Right cardiac atrium (tissue), 5 donors: ENCODE measurements at regions not wholly inside any gene's neighbourhood (a gene's known extent, or its start where the extent isn't known, plus 50 kb on each side); places are given as distances from the start of the nearest gene placed in this dataset.
A peak's percentile ranks its signal among the peaks of the same experiment; 100 is the strongest.
"Not testable (repeated sequence)": the region's sequence is repeated elsewhere in the genome, so short reads cannot be mapped to it uniquely, and the experiment has no call there.

Source experiments
- ATAC-seq, 2 donors: fragments of 200-7000 bp; cut with Tn5 transposase; one replicate each; pipeline versions ENCODE4 v1.8.0 to v1.9.1; 2020; ENCODE audit warnings: moderate library complexity in 2 of 2, mild to moderate bottlenecking in 1 of 2
- DNase-seq, 3 donors: peaks; one replicate each; pipeline ENCODE4 v3.0.0-alpha.2; 2020
- H3K27ac ChIP-seq: one replicate; pipeline ENCODE4 v1.5.1; 2013; ENCODE audit warnings: mild to moderate bottlenecking, low read length, control low read depth, moderate library complexity
- H3K27me3 ChIP-seq: one replicate; pipeline ENCODE4 v1.6.1; 2013; ENCODE audit not compliant: control insufficient read depth, insufficient read depth
- H3K4me1 ChIP-seq: one replicate; pipeline ENCODE4 v1.6.1; 2013; ENCODE audit warnings: low read length; ENCODE audit not compliant: control insufficient read depth, insufficient read depth
- H3K4me3 ChIP-seq: one replicate; pipeline ENCODE4 v1.5.1; 2013; ENCODE audit warnings: low read length, control low read depth
- H3K9me3 ChIP-seq: one replicate; pipeline ENCODE4 v1.6.1; 2013; ENCODE audit warnings: low read length; ENCODE audit not compliant: control insufficient read depth
- WGBS: extraction: QIAGEN DNeasy Blood & Tissue Kit; methylation state at CpG from one replicate; pipeline ENCODE4 v1.1.7; 2013; 5-methylcytosine and 5-hydroxymethylcytosine counted together
- intact Hi-C, 4 donors: fragments of 100-400 bp; cut with DNase I; formaldehyde crosslinking; loops; one replicate each; pipeline versions ENCODE4 v1.11.0 to v1.14.0; 2022 to 2023
- donor health status: healthy with polysubstance abuse.
- donor health status: DM: no; HTN: yes; CAD: no.
- donor health status: DM: no; HTN: no; CAD: no.
- donor health status: DM: no; HTN: yes; CAD: no; lungs with severe emphysema.
- donor health status: DM: yes; HTN: yes; CAD: no.

- DNase-seq (no peak), ATAC-seq (no peak)
- Histone ChIP-seq H3K4me1 (no peaks in the 10 kb centered on the region), H3K9me3 (no peaks in the 10 kb centered on the region), H3K27ac (no peak overlapping the region), H3K27me3 (no peaks in the 10 kb centered on the region), H3K4me3 (no peak overlapping the region)
- intact Hi-C loops, result no loop called here
Measured at GRCh38 chr3:139140553-139140952, 95.9 kb upstream of the PRR23C start.

- intact Hi-C loops, H3K9me3 ChIP-seq, ATAC-seq, H3K27ac ChIP-seq, H3K27me3 ChIP-seq, H3K4me3 ChIP-seq, H3K4me1 ChIP-seq, DNase-seq: not testable (repeated sequence)
- WGBS, result 65% methylated on average over 4 of the region's 4 CpGs
Measured at GRCh38 chr3:139145980-139146379, 101.3 kb upstream of the PRR23C start.

- intact Hi-C loops, result no loop called here
- 81% methylated on average over 1 of the region's 1 CpG for WGBS
Measured at GRCh38 chr3:139151530-139151929, 106.8 kb upstream of the PRR23C start.

GRCh38 chr3:139153434-139153833 lies 108.7 kb upstream of the PRR23C start:
- not testable (repeated sequence) for ATAC-seq

More at GRCh38 chr3:139151530-139151929, 106.8 kb upstream of the PRR23C start:
- no peak for DNase-seq
- Histone ChIP-seq H3K4me1 (no peaks in the 10 kb centered on the region), H3K4me3 (no peak overlapping the region), H3K27me3 (no peaks in the 10 kb centered on the region), H3K9me3 (no peaks in the 10 kb centered on the region), H3K27ac (no peak overlapping the region)
- no peak for ATAC-seq

GRCh38 chr3:139157161-139157932 lies 112.7 kb upstream of the PRR23C start:
- Histone ChIP-seq H3K27me3 (peaks cover 2% of the 10 kb centered on the region), H3K9me3 (no peaks in the 10 kb centered on the region), H3K27ac (no peak overlapping the region), H3K4me3 (no peak overlapping the region), H3K4me1 (no peaks in the 10 kb centered on the region)
- intact Hi-C loops, result no loop called here
- WGBS, result 72% methylated on average over 10 of the region's 10 CpGs
- DNase-seq (no peak), ATAC-seq (no peak)

More at GRCh38 chr3:139153434-139153833, 108.7 kb upstream of the PRR23C start:
- H3K27ac ChIP-seq, DNase-seq, intact Hi-C loops, H3K4me1 ChIP-seq, H3K27me3 ChIP-seq, H3K4me3 ChIP-seq, H3K9me3 ChIP-seq: not testable (repeated sequence)

GRCh38 chr3:139159356-139159755 lies 114.7 kb upstream of the PRR23C start:
- Histone ChIP-seq H3K27ac (no peak overlapping the region), H3K4me1 (no peaks in the 10 kb centered on the region), H3K4me3 (no peak overlapping the region), H3K27me3 (peaks cover 2% of the 10 kb centered on the region), H3K9me3 (no peaks in the 10 kb centered on the region)
- ATAC-seq (no peak), DNase-seq (no peak)
- WGBS, result 64% methylated on average over 3 of the region's 3 CpGs
- intact Hi-C loops, result no loop called here

GRCh38 chr3:139173372-139174108 lies 128.8 kb upstream of the PRR23C start:
- peak; percentile 40 to 92 for ATAC-seq
- peak overlapping the region; percentile 38 for H3K4me3 ChIP-seq
- WGBS, result 64% methylated on average over 9 of the region's 9 CpGs
- peak in 1 of 3 donors; percentile 33 for DNase-seq
- no peak overlapping the region for H3K27ac ChIP-seq
- H3K4me1 ChIP-seq, result no peaks in the 10 kb centered on the region
- intact Hi-C loops, result no loop called here
- no peaks in the 10 kb centered on the region for H3K27me3 ChIP-seq
- H3K9me3 ChIP-seq, result no peaks in the 10 kb centered on the region

GRCh38 chr3:139180489-139180888 lies 135.8 kb upstream of the PRR23C start:
- no peak overlapping the region for H3K4me3 ChIP-seq
- H3K4me1 ChIP-seq, result no peaks in the 10 kb centered on the region
- H3K9me3 ChIP-seq, result no peaks in the 10 kb centered on the region
- WGBS, result over 99% methylated on average over 2 of the region's 2 CpGs
- intact Hi-C loops, result no loop called here
- no peaks in the 10 kb centered on the region for H3K27me3 ChIP-seq
- H3K27ac ChIP-seq, result no peak overlapping the region
- ATAC-seq (no peak), DNase-seq (no peak)

- 41% methylated on average over 2 of the region's 2 CpGs for WGBS
- H3K4me1 ChIP-seq, result no peaks in the 10 kb centered on the region
- H3K27ac ChIP-seq, result no peak overlapping the region
- H3K27me3 ChIP-seq, result no peaks in the 10 kb centered on the region
- H3K4me3 ChIP-seq, result no peak overlapping the region
- H3K9me3 ChIP-seq, result no peaks in the 10 kb centered on the region
- intact Hi-C loops, result no loop called here
- DNase-seq, result no peak
- ATAC-seq, result no peak
Measured at GRCh38 chr3:139182143-139182542, 137.5 kb upstream of the PRR23C start.

- Histone ChIP-seq H3K27ac (no peak overlapping the region), H3K9me3 (no peaks in the 10 kb centered on the region), H3K4me3 (no peak overlapping the region), H3K27me3 (no peaks in the 10 kb centered on the region), H3K4me1 (no peaks in the 10 kb centered on the region)
- DNase-seq (no peak), ATAC-seq (no peak)
- WGBS, result 75% methylated on average over 2 of the region's 2 CpGs
- intact Hi-C loops, result no loop called here
Measured at GRCh38 chr3:139182598-139182997, 137.9 kb upstream of the PRR23C start.

GRCh38 chr3:139185527-139185926 lies 140.8 kb upstream of the PRR23C start:
- WGBS, result 81% methylated on average over 3 of the region's 3 CpGs
- intact Hi-C loops, result no loop called here
- no peaks in the 10 kb centered on the region for H3K9me3 ChIP-seq

More at GRCh38 chr3:139185527-139185926, 140.8 kb upstream of the PRR23C start:
- Histone ChIP-seq H3K27ac (no peak overlapping the region), H3K4me3 (no peak overlapping the region), H3K27me3 (no peaks in the 10 kb centered on the region), H3K4me1 (no peaks in the 10 kb centered on the region)
- DNase-seq (peak in 1 of 3 donors; percentile 43), ATAC-seq (no peak)
